CD4-positive, alpha-beta T cell (primary cell): ENCODE measurements at regions not wholly inside any gene's neighbourhood (a gene's known extent, or its start where the extent isn't known, plus 50 kb on each side); places are given as distances from the start of the nearest gene placed in this dataset.

ENCODE experiments used
- ATAC-seq: fragments of 200-7000 bp; cut with Tn5 transposase; one replicate; pipeline ENCODE4 v1.10.0; 2022; ENCODE audit warnings: mild to moderate bottlenecking; ENCODE audit not compliant: poor library complexity
- CTCF ChIA-PET: fragments of 350-600 bp; sonication (Branson Sonifier 250); formaldehyde crosslinking; loops from one replicate; lab custom pipeline; 2021; ENCODE audit warnings: antibody characterized with exemption, inconsistent platforms; lab: Charles Lee
- POLR2A ChIA-PET: fragments of 350-600 bp; sonication (Branson Sonifier 250); formaldehyde crosslinking; loops from one replicate; lab custom pipeline; 2021; ENCODE audit warnings: antibody characterized with exemption, inconsistent platforms; lab: Charles Lee
- DNase-seq, 14 experiments: peaks; one replicate each; pipeline ENCODE4 v3.0.0-alpha.2; 2013 to 2020; ENCODE audit warnings: mixed read lengths in 2 of 14
- H3K27ac ChIP-seq, 2 donors: one replicate each; pipeline versions ENCODE4 v1.5.1 to v1.7.0; 2013; ENCODE audit warnings: low read length in 2 of 2, low read depth in 1 of 2, mild to moderate bottlenecking in 1 of 2
- H3K27me3 ChIP-seq, 2 experiments: 1 replicate in 1 of 2; 2 replicates in 1 of 2; pipeline versions ENCODE4 v1.6.1 to v1.7.0; 2013; ENCODE audit warnings: low read length in 2 of 2, control low read depth in 1 of 2, mild to moderate bottlenecking in 1 of 2, moderate library complexity in 1 of 2; ENCODE audit not compliant: insufficient read depth in 2 of 2, control insufficient read depth in 1 of 2
- H3K36me3 ChIP-seq: one replicate; pipeline ENCODE4 v1.6.1; 2013; ENCODE audit warnings: low read length, control low read depth; ENCODE audit not compliant: insufficient read depth
- H3K4me1 ChIP-seq: one replicate; pipeline ENCODE4 v1.6.1; 2013; ENCODE audit warnings: low read length, control low read depth; ENCODE audit not compliant: insufficient read depth
- H3K4me3 ChIP-seq: one replicate; pipeline ENCODE4 v1.5.1; 2013; ENCODE audit warnings: mild to moderate bottlenecking, low read length, moderate library complexity
- H3K9me3 ChIP-seq, 2 experiments: 1 replicate in 1 of 2; 2 replicates in 1 of 2; pipeline versions ENCODE4 v1.6.1 to v1.7.0; 2013; ENCODE audit warnings: low read length in 2 of 2, mild to moderate bottlenecking in 2 of 2, control low read depth in 1 of 2, moderate library complexity in 1 of 2; ENCODE audit not compliant: control insufficient read depth in 1 of 2, insufficient read depth in 1 of 2
- H3K27ac Mint-ChIP-seq: one replicate; pipeline ENCODE4 v1.8.0; 2020; ENCODE audit warnings: mixed read lengths
- H3K27me3 Mint-ChIP-seq: one replicate; pipeline ENCODE4 v1.8.0; 2021; ENCODE audit warnings: mixed read lengths
- H3K36me3 Mint-ChIP-seq: one replicate; pipeline ENCODE4 v1.8.0; 2021; ENCODE audit warnings: low read depth, mixed read lengths
- H3K4me1 Mint-ChIP-seq: one replicate; pipeline ENCODE4 v1.8.0; 2021; ENCODE audit warnings: low read depth, mixed read lengths
- H3K4me3 Mint-ChIP-seq: one replicate; pipeline ENCODE4 v1.8.0; 2020; ENCODE audit warnings: mild to moderate bottlenecking, mixed read lengths
- H3K9me3 Mint-ChIP-seq: one replicate; pipeline ENCODE4 v1.8.0; 2020; ENCODE audit warnings: mixed read lengths
- intact Hi-C, 2 experiments: fragments of 100-400 bp; cut with DNase I in 1 of 2; cut with micrococcal nuclease in 1 of 2; formaldehyde crosslinking; loops; one replicate each; pipeline versions ENCODE4 v1.15.1 to v1.9.0; 2023 to 2025; cut with DNase I, micrococcal nuclease
- TF ChIP-seq, protein P1 (sequence below): fragments of 200-600 bp; IDR thresholded peaks from one replicate; pipeline ENCODE4 v1.8.0; 2022; ENCODE audit warnings: antibody characterized with exemption, mild to moderate bottlenecking

DNA sequence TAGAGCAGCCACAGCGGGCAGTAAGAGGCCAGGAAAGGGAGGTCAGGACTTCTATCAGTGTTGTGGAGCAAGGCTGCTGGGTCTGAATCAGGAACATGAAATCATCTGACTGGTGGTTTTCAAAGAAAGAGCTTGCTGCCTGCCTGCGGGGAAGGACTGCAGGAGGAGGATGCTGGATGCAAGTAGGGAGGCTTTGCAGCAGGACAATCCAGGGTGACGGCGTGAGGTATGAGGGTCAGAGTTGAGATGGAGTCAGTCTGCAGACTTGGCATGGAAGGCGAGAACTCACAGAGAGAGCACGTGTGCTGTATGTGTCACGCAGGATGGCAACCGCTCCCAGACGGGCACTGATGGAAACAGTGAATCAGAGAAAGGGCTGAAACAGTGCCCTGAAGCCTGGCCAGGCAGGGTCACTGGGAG, 59.2 kb upstream of the CD93 start:
- Mint-ChIP-seq H3K27ac (no peak overlapping the region), H3K36me3 (no peaks in the 10 kb centered on the region), H3K4me3 (no peak overlapping the region), H3K4me1 (peaks cover 21% of the 10 kb centered on the region), H3K27me3 (no peaks in the 10 kb centered on the region), H3K9me3 (no peaks in the 10 kb centered on the region)
- DNase-seq (peak in 1 of 14 experiments; percentile 60), ATAC-seq (no peak)
- intact Hi-C loops = no loop called here
- H3K4me1 ChIP-seq = peaks cover 19% of the 10 kb centered on the region
- no peak overlapping the region for H3K27ac ChIP-seq
- H3K27me3 ChIP-seq = no peaks in the 10 kb centered on the region
- H3K4me3 ChIP-seq = no peak overlapping the region
- ChIA-PET POLR2A (no interaction called here), CTCF (no interaction called here)
- TF ChIP-seq, protein P1, sequence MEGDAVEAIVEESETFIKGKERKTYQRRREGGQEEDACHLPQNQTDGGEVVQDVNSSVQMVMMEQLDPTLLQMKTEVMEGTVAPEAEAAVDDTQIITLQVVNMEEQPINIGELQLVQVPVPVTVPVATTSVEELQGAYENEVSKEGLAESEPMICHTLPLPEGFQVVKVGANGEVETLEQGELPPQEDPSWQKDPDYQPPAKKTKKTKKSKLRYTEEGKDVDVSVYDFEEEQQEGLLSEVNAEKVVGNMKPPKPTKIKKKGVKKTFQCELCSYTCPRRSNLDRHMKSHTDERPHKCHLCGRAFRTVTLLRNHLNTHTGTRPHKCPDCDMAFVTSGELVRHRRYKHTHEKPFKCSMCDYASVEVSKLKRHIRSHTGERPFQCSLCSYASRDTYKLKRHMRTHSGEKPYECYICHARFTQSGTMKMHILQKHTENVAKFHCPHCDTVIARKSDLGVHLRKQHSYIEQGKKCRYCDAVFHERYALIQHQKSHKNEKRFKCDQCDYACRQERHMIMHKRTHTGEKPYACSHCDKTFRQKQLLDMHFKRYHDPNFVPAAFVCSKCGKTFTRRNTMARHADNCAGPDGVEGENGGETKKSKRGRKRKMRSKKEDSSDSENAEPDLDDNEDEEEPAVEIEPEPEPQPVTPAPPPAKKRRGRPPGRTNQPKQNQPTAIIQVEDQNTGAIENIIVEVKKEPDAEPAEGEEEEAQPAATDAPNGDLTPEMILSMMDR = no peak
- H3K9me3 ChIP-seq = no peaks in the 10 kb centered on the region
- no peaks in the 10 kb centered on the region for H3K36me3 ChIP-seq

DNA sequence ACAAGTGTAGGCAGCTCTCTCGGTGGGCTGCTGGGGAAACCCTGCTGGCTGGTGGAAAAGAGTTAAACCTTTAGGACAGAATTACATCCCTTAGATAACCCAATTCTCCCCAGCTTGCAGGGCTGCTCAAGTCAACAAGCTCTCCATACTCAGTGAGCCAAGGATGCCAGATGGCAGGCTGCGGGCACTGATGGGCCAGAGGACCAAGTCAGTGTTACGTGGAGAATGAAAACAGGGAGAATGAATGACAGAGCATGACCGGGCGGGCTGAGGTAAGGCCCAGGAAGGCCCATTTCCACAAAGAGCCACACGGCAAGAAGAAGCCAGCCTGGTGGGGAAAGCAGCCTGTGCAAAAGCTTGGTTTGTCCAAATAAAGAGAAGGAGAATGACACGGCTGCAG, 58.7 kb upstream of the CD93 start:
- peaks cover 21% of the 10 kb centered on the region for H3K4me1 Mint-ChIP-seq
- CTCF ChIA-PET = no interaction called here
- Histone ChIP-seq H3K27me3 (no peaks in the 10 kb centered on the region), H3K4me1 (peaks cover 19% of the 10 kb centered on the region), H3K4me3 (no peak overlapping the region), H3K27ac (no peak overlapping the region), H3K36me3 (no peaks in the 10 kb centered on the region), H3K9me3 (no peaks in the 10 kb centered on the region)
- H3K36me3 Mint-ChIP-seq = no peaks in the 10 kb centered on the region
- intact Hi-C loops = no loop called here
- H3K27me3 Mint-ChIP-seq = no peaks in the 10 kb centered on the region
- DNase-seq (no peak), ATAC-seq (no peak)
- H3K4me3 Mint-ChIP-seq = no peak overlapping the region
- POLR2A ChIA-PET = no interaction called here
- H3K27ac Mint-ChIP-seq = no peak overlapping the region
- TF ChIP-seq, protein P1 = no peak
- no peaks in the 10 kb centered on the region for H3K9me3 Mint-ChIP-seq

DNA sequence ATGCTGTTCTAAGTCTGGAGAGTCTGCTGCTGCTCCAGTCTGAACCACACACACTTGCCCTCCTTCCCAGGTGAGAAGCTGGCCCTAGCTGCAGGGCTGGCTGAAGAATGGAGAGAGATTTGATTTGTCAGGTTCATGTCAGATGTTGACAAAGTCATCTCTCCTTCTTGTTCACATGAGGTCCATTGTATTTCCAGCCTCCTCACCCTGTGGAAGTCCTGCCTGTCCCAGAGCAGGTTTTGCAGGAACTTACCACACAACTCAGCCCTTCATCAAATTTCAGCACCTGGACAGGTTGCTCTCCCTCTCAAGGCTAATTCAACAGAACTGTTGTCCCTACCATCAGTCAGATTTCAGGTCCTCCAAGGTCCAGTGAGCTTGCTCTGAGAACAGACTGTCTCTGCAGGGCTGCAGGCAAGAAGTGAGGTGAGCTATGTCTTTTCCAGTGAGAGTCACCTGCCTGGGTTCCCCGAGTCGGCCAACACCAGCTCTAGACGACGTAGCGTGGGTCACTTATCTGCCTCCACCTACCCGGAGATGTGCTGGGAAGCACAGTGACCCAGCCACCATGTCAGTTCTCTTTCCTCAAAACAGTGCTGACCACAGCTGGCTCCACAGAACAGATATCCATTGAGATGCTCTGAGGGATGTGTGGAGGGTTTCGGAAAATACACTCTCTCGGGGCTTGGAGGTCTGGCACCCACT, 58.0 kb upstream of the CD93 start:
- no peak for DNase-seq
- no peaks in the 10 kb centered on the region for H3K27me3 ChIP-seq
- CTCF ChIA-PET = no interaction called here
- H3K9me3 Mint-ChIP-seq = no peaks in the 10 kb centered on the region
- no peaks in the 10 kb centered on the region for H3K36me3 Mint-ChIP-seq
- no peak overlapping the region for H3K4me3 ChIP-seq
- H3K9me3 ChIP-seq = no peaks in the 10 kb centered on the region
- H3K4me1 ChIP-seq = peaks cover 19% of the 10 kb centered on the region
- no peaks in the 10 kb centered on the region for H3K27me3 Mint-ChIP-seq
- intact Hi-C loops = no loop called here
- no peaks in the 10 kb centered on the region for H3K36me3 ChIP-seq
- TF ChIP-seq, protein P1 = no peak
- ATAC-seq = no peak
- H3K4me3 Mint-ChIP-seq = no peak overlapping the region
- POLR2A ChIA-PET = no interaction called here
- H3K27ac ChIP-seq = no peak overlapping the region
- no peak overlapping the region for H3K27ac Mint-ChIP-seq
- H3K4me1 Mint-ChIP-seq = peaks cover 21% of the 10 kb centered on the region
